Activated CD8-positive, alpha-beta T cell treated with anti-CD3 and anti-CD28 coated beads for 36 hours (primary cell): ENCODE measurements at regions not wholly inside any gene's neighbourhood (a gene's known extent, or its start where the extent isn't known, plus 50 kb on each side); places are given as distances from the start of the nearest gene placed in this dataset.

ENCODE experiments used
- ATAC-seq: fragments of 200-7000 bp; cut with Tn5 transposase; one replicate; pipeline ENCODE4 v1.10.0; 2021; ENCODE audit warnings: mild to moderate bottlenecking, moderate library complexity
- CTCF ChIA-PET: fragments of 350-600 bp; sonication (Branson Sonifier 250); formaldehyde crosslinking; loops from one replicate; lab custom pipeline; 2021; ENCODE audit warnings: antibody characterized with exemption; lab: Charles Lee
- POLR2A ChIA-PET: fragments of 350-600 bp; sonication (Branson Sonifier 250); formaldehyde crosslinking; loops from one replicate; lab custom pipeline; 2021; ENCODE audit warnings: antibody characterized with exemption; lab: Charles Lee
- DNase-seq: peaks from one replicate; pipeline ENCODE4 v3.0.0-alpha.2; 2020
- H3K27ac Mint-ChIP-seq: one replicate; pipeline ENCODE4 v1.8.0; 2021; ENCODE audit warnings: mild to moderate bottlenecking, mixed read lengths
- H3K27me3 Mint-ChIP-seq: one replicate; pipeline ENCODE4 v1.8.0; 2021; ENCODE audit warnings: mixed read lengths
- H3K36me3 Mint-ChIP-seq: one replicate; pipeline ENCODE4 v1.8.0; 2021; ENCODE audit warnings: low read depth, mixed read lengths
- H3K4me1 Mint-ChIP-seq: one replicate; pipeline ENCODE4 v1.8.0; 2021; ENCODE audit warnings: low read depth, mixed read lengths
- H3K4me3 Mint-ChIP-seq: one replicate; pipeline ENCODE4 v1.8.0; 2021; ENCODE audit warnings: mild to moderate bottlenecking, moderate library complexity, mixed read lengths
- H3K9me3 Mint-ChIP-seq: one replicate; pipeline ENCODE4 v1.8.0; 2021; ENCODE audit warnings: mixed read lengths
- intact Hi-C: fragments of 100-400 bp; cut with micrococcal nuclease; formaldehyde crosslinking; loops from one replicate; pipeline ENCODE4 v1.10.0; 2022
- TF ChIP-seq, protein P1 (sequence below): fragments of 200-600 bp; IDR thresholded peaks from one replicate; pipeline ENCODE4 v1.8.0; 2022; ENCODE audit warnings: antibody characterized with exemption, mild to moderate bottlenecking

- no peaks in the 10 kb centered on the region for H3K9me3 Mint-ChIP-seq
- DNase-seq (peak; percentile 33), ATAC-seq (peak; percentile 73)
- no peaks in the 10 kb centered on the region for H3K36me3 Mint-ChIP-seq
- intact Hi-C loops, result loop anchor here (5.0 kb wide), 1 partner anchor 57 kb away; the partner anchor contains the start of gene TIPARP
- no peak overlapping the region for H3K4me3 Mint-ChIP-seq
- TF ChIP-seq, protein P1, sequence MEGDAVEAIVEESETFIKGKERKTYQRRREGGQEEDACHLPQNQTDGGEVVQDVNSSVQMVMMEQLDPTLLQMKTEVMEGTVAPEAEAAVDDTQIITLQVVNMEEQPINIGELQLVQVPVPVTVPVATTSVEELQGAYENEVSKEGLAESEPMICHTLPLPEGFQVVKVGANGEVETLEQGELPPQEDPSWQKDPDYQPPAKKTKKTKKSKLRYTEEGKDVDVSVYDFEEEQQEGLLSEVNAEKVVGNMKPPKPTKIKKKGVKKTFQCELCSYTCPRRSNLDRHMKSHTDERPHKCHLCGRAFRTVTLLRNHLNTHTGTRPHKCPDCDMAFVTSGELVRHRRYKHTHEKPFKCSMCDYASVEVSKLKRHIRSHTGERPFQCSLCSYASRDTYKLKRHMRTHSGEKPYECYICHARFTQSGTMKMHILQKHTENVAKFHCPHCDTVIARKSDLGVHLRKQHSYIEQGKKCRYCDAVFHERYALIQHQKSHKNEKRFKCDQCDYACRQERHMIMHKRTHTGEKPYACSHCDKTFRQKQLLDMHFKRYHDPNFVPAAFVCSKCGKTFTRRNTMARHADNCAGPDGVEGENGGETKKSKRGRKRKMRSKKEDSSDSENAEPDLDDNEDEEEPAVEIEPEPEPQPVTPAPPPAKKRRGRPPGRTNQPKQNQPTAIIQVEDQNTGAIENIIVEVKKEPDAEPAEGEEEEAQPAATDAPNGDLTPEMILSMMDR, result no peak
- H3K4me1 Mint-ChIP-seq, result peaks cover 23% of the 10 kb centered on the region
- POLR2A ChIA-PET, result interaction anchor here (1.4 kb wide), 1 partner anchor 61 kb away, joined by 4 read pairs; the partner anchor contains the start of gene SSR3
- CTCF ChIA-PET, result no interaction called here
- H3K27me3 Mint-ChIP-seq, result no peaks in the 10 kb centered on the region
- peak overlapping the region; percentile 67 for H3K27ac Mint-ChIP-seq
Measured at GRCh38 chr3:156615592-156616173, 58.7 kb upstream of the TIPARP start.

GRCh38 chr3:156614642-156615511, 59.5 kb upstream of the TIPARP start:
- POLR2A ChIA-PET, result interaction anchor here (1.1 to 1.4 kb wide), 2 partner anchors 60 to 96 kb away, joined by 3 to 4 read pairs; partner anchors contain the start of gene SSR3
- ATAC-seq, result no peak
- Mint-ChIP-seq H3K36me3 (no peaks in the 10 kb centered on the region), H3K27me3 (no peaks in the 10 kb centered on the region), H3K4me1 (peaks cover 23% of the 10 kb centered on the region), H3K27ac (peak overlapping the region; percentile 67), H3K4me3 (no peak overlapping the region), H3K9me3 (no peaks in the 10 kb centered on the region)
- TF ChIP-seq, protein P1, result no peak
- CTCF ChIA-PET, result interaction anchor here (0.6 kb wide), 1 partner anchor 27 kb away, joined by 4 read pairs; no protein-coding TSS in a partner anchor
- intact Hi-C loops, result loop anchor here (5.0 kb wide), 1 partner anchor 57 kb away; the partner anchor contains the start of gene TIPARP
- no peak for DNase-seq

GRCh38 chr3:156612903-156613302, 58.0 kb upstream of the SSR3 start:
- Mint-ChIP-seq H3K9me3 (no peaks in the 10 kb centered on the region), H3K4me3 (no peak overlapping the region), H3K36me3 (no peaks in the 10 kb centered on the region), H3K4me1 (peaks cover 23% of the 10 kb centered on the region), H3K27ac (no peak overlapping the region), H3K27me3 (peaks cover 7% of the 10 kb centered on the region)
- TF ChIP-seq, protein P1, result no peak
- ChIA-PET POLR2A (no interaction called here), CTCF (interaction anchor here (0.9 kb wide), 1 partner anchor 103 kb away, joined by 3 read pairs; no protein-coding TSS in a partner anchor)
- no peak for DNase-seq
- intact Hi-C loops, result no loop called here
- no peak for ATAC-seq

DNA sequence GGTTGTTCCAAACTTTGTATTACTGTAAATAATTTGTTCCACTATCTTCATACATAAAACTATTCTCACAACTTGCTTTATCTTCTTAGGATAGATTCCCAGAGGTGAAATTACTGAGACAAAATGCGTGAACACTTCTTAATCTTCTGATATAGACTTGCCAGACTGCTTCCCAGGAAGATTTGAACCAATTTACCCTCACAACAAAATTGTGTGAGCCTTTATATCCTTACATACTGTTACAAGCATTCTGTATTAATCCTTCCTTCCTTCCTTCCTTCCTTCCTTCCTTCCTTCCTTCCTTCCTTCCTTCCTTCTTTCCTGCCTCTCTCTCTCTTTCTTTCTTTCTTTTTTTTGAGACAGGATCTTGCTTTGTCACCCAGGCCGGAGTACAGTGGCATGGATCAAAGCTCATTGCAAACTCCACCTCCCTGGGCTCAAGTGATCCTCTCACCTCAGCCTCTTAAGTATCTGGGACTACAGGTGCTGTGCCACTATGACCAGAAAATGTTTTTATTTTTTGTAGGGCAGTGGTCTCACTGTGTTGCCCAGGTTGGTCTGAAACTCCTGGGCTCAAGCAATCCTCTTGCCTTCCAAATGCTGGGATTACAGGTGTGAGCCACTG, 57.1 kb upstream of the SSR3 start:
- peaks cover 10% of the 10 kb centered on the region for H3K27me3 Mint-ChIP-seq
- H3K9me3 Mint-ChIP-seq, result no peaks in the 10 kb centered on the region
- TF ChIP-seq, protein P1, result no peak
- no peak overlapping the region for H3K27ac Mint-ChIP-seq
- peaks cover 14% of the 10 kb centered on the region for H3K4me1 Mint-ChIP-seq
- intact Hi-C loops, result no loop called here
- H3K4me3 Mint-ChIP-seq, result no peak overlapping the region
- CTCF ChIA-PET, result no interaction called here
- POLR2A ChIA-PET, result no interaction called here
- ATAC-seq (no peak), DNase-seq (no peak)
- H3K36me3 Mint-ChIP-seq, result no peaks in the 10 kb centered on the region
